ENCODE measurements at regions not wholly inside any gene's neighbourhood (a gene's known extent, or its start where the extent isn't known, plus 50 kb on each side); places are given as distances from the start of the nearest gene placed in this dataset.
"Not testable (repeated sequence)": the region's sequence is repeated elsewhere in the genome, so short reads cannot be mapped to it uniquely, and the experiment has no call there.

GRCh38 chr4:134085496-134085895, 116.1 kb downstream of the PABPC4L start (continued):
- no peak for TF ChIP-seq ZNF596 (tag by site-specific recombination; IDR thresholded peaks at IDR 0.05)
- TF ChIP-seq, protein P1, sequence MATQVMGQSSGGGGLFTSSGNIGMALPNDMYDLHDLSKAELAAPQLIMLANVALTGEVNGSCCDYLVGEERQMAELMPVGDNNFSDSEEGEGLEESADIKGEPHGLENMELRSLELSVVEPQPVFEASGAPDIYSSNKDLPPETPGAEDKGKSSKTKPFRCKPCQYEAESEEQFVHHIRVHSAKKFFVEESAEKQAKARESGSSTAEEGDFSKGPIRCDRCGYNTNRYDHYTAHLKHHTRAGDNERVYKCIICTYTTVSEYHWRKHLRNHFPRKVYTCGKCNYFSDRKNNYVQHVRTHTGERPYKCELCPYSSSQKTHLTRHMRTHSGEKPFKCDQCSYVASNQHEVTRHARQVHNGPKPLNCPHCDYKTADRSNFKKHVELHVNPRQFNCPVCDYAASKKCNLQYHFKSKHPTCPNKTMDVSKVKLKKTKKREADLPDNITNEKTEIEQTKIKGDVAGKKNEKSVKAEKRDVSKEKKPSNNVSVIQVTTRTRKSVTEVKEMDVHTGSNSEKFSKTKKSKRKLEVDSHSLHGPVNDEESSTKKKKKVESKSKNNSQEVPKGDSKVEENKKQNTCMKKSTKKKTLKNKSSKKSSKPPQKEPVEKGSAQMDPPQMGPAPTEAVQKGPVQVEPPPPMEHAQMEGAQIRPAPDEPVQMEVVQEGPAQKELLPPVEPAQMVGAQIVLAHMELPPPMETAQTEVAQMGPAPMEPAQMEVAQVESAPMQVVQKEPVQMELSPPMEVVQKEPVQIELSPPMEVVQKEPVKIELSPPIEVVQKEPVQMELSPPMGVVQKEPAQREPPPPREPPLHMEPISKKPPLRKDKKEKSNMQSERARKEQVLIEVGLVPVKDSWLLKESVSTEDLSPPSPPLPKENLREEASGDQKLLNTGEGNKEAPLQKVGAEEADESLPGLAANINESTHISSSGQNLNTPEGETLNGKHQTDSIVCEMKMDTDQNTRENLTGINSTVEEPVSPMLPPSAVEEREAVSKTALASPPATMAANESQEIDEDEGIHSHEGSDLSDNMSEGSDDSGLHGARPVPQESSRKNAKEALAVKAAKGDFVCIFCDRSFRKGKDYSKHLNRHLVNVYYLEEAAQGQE (tag by site-specific recombination; IDR thresholded peaks at IDR 0.05): no peak
- TF ChIP-seq ZNF19 (tag by site-specific recombination; IDR thresholded peaks at IDR 0.05; ENCODE audit: low read depth): no peak
- no peak for TF ChIP-seq ZFP41 (tag by site-specific recombination; IDR thresholded peaks at IDR 0.05; ENCODE audit: borderline replicate concordance)

DNA sequence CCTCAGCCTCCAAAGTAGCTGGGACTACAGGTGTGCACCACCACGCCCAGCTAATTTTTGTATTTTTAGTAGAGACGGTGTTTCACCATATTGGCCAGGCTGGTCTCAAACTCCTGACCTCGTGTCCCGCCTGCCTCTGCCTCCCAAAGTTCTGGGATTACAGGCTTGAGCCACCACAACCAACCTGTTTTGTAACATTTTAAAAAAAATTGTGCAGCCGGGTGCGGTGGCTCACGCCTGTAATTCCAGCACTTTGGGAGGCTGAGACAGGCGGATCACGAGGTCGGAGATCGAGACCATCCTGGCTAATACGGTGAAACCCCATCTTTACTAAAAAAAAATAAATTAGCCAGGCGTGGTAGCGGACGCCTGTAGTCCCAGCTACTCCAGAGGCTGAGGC, 122.5 kb downstream of the PABPC4L start:
- H3K4me3 ChIP-seq (ENCODE audit: low read depth, low read length); H3K4me1 ChIP-seq (ENCODE audit: control insufficient read depth, insufficient read depth, low read length); H3K9me3 ChIP-seq (ENCODE audit: control insufficient read depth, insufficient read depth, low read depth, low read length); H3K36me3 ChIP-seq (ENCODE audit: control insufficient read depth in 2 of 2, insufficient read depth in 1 of 2, low read length in 2 of 2); H3K27ac ChIP-seq (ENCODE audit: extremely low read depth, low read depth, low read length); POLR2A ChIA-PET: not testable (repeated sequence)
- CTCF ChIA-PET: interaction anchor here (0.7 kb wide), 1 partner anchor 15 kb away, joined by 3 read pairs; no protein-coding TSS in a partner anchor

DNA sequence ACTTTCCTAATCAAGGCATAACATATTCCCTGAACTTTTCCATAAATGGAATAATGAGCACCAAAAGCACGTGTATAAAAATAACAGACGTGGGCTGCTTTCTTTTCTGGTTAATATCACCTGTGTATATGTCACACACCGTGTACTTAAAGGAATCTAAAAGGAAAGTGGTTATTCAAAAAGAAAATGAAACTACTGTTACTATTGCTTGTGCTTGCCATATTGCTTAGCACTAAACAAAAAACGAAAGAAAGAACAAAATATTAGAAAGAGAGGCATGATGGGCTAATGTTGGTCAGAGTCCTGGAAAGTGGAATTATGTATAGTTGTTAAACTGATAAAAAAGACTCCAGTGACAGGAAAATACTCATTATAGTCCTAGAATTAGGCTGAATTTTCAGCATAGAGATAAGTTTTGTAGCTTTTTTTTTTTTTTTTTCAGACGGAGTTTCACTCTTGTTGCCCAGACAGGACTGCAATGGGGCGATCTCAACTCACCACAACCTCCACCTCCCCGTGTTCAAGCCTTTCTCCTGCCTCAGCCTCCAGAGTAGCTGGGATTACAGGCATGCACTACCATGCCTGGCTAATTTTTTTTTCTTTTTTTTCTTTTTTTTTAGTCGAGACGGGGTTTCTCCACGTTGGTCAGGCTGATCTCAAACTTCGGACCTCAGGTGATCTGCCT, 123.2 kb downstream of the PABPC4L start:
- Histone ChIP-seq H3K36me3 (ENCODE audit: control insufficient read depth in 2 of 2, insufficient read depth in 1 of 2, low read length in 2 of 2) (no peaks in the 10 kb centered on the region), H3K4me1 (ENCODE audit: control insufficient read depth, insufficient read depth, low read length) (no peaks in the 10 kb centered on the region), H3K27ac (ENCODE audit: extremely low read depth, low read depth, low read length) (no peak overlapping the region), H3K4me3 (ENCODE audit: low read depth, low read length) (no peak overlapping the region), H3K9me3 (ENCODE audit: control insufficient read depth, insufficient read depth, low read depth, low read length) (no peaks in the 10 kb centered on the region)
- ChIA-PET POLR2A (no interaction called here), CTCF (no interaction called here)
- TF ChIP-seq BCL6B (tag by site-specific recombination; IDR thresholded peaks at IDR 0.05): no peak
- TF ChIP-seq ZNF518A (tag by site-specific recombination; conservative IDR thresholded peaks at IDR 0.05; ENCODE audit: low read depth): no peak
- no peak for TF ChIP-seq ZNF133 (tag by site-specific recombination; IDR thresholded peaks at IDR 0.05)
- TF ChIP-seq KLF1 (tag by site-specific recombination; IDR thresholded peaks at IDR 0.05): no peak
- no peak for TF ChIP-seq ZNF274 (IDR thresholded peaks at IDR 0.05; ENCODE audit: low read length)
- no peak for TF ChIP-seq ZNF274 (tag by site-specific recombination; IDR thresholded peaks at IDR 0.05; ENCODE audit: borderline replicate concordance)
- TF ChIP-seq ZSCAN5A (tag by site-specific recombination; IDR thresholded peaks at IDR 0.05): no peak
- no peak for TF ChIP-seq ZNF623 (tag by site-specific recombination; IDR thresholded peaks at IDR 0.05)
- TF ChIP-seq GLI4 (tag by site-specific recombination; IDR thresholded peaks at IDR 0.05): no peak
- no peak for TF ChIP-seq ZBTB1 (tag by site-specific recombination; IDR thresholded peaks at IDR 0.05)
- TF ChIP-seq ZNF670 (tag by site-specific recombination; IDR thresholded peaks at IDR 0.05; ENCODE audit: low read depth): no peak
- TF ChIP-seq ZBTB6 (tag by site-specific recombination; IDR thresholded peaks at IDR 0.05): no peak
- no peak for TF ChIP-seq ZNF2 (tag by site-specific recombination; IDR thresholded peaks at IDR 0.05)
- no peak for TF ChIP-seq ZNF837 (tag by site-specific recombination; IDR thresholded peaks at IDR 0.05)
- no peak for TF ChIP-seq GLIS1 (tag by site-specific recombination; IDR thresholded peaks at IDR 0.05)
- no peak for TF ChIP-seq ZNF529 (tag by site-specific recombination; IDR thresholded peaks at IDR 0.05; ENCODE audit: insufficient replicate concordance)
- TF ChIP-seq ZNF544 (tag by site-specific recombination; IDR thresholded peaks at IDR 0.05): no peak
